Calu3 (cell line): ENCODE measurements at regions not wholly inside any gene's neighbourhood (a gene's known extent, or its start where the extent isn't known, plus 50 kb on each side); places are given as distances from the start of the nearest gene placed in this dataset.

Source experiments
- BruUV-seq: library from RNA; stranded (reverse); fragments of 400-500 nt; replicated peaks from 2 replicates; lab custom pipeline; 2021; lab: Mats Ljungman, UMichigan
- CTCF ChIA-PET: fragments of 300-600 bp; sonication (Branson Sonifier 250); formaldehyde crosslinking; loops from one replicate; lab custom pipeline; 2022; ENCODE audit warnings: antibody characterized with exemption; lab: Charles Lee
- DNase-seq: peaks from one replicate; pipeline ENCODE4 v3.0.0; 2022
- H3K27ac Mint-ChIP-seq: one replicate; pipeline ENCODE4 v1.8.0; 2022; ENCODE audit warnings: mixed read lengths; ENCODE audit not compliant: unreplicated experiment
- H3K27me3 Mint-ChIP-seq: one replicate; pipeline ENCODE4 v1.8.0; 2022; ENCODE audit warnings: mixed read lengths; ENCODE audit not compliant: unreplicated experiment
- H3K36me3 Mint-ChIP-seq: one replicate; pipeline ENCODE4 v1.8.0; 2022; ENCODE audit warnings: mild to moderate bottlenecking, moderate library complexity, mixed read lengths; ENCODE audit not compliant: insufficient read depth, unreplicated experiment
- H3K4me1 Mint-ChIP-seq: one replicate; pipeline ENCODE4 v1.8.0; 2022; ENCODE audit warnings: mild to moderate bottlenecking, low read depth, mixed read lengths; ENCODE audit not compliant: unreplicated experiment
- H3K4me3 Mint-ChIP-seq: one replicate; pipeline ENCODE4 v1.8.0; 2022; ENCODE audit warnings: mild to moderate bottlenecking, low read depth, moderate library complexity, mixed read lengths; ENCODE audit not compliant: unreplicated experiment
- H3K9me3 Mint-ChIP-seq: one replicate; pipeline ENCODE4 v1.8.0; 2022; ENCODE audit warnings: low read depth, mixed read lengths; ENCODE audit not compliant: unreplicated experiment
- intact Hi-C: fragments of 100-400 bp; cut with micrococcal nuclease; formaldehyde crosslinking; loops from one replicate; pipeline ENCODE4 v1.10.0; 2022; ENCODE audit not compliant: unreplicated experiment
- TF ChIP-seq, protein P1 (sequence below): fragments of 200-600 bp; IDR thresholded peaks from one replicate; pipeline ENCODE4 v1.8.0; 2022; ENCODE audit warnings: antibody characterized with exemption; ENCODE audit not compliant: unreplicated experiment

DNA sequence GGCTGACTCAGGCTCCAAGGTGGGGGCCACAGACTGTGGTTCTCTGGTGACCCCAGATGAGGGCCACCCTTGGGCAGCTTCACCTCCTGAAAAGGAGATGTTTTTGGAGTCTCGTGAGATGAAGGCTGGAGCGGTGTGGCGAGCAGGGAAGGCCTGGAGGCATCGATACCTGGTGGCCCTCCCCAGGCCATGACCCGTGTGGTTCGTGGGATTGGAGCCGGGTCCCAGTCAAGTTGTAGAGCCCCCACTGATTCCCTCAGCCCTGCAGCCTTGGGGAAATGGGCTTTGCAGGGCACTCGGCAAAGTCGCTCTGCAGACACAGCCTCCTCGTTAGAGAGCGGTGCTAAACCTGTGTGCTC, 1083.4 kb downstream of the BRD1 start:
- BruUV-seq = no TSS peak
- H3K4me3 Mint-ChIP-seq = no peak overlapping the region
- no peaks in the 10 kb centered on the region for H3K27me3 Mint-ChIP-seq
- no peak for DNase-seq
- TF ChIP-seq, protein P1, sequence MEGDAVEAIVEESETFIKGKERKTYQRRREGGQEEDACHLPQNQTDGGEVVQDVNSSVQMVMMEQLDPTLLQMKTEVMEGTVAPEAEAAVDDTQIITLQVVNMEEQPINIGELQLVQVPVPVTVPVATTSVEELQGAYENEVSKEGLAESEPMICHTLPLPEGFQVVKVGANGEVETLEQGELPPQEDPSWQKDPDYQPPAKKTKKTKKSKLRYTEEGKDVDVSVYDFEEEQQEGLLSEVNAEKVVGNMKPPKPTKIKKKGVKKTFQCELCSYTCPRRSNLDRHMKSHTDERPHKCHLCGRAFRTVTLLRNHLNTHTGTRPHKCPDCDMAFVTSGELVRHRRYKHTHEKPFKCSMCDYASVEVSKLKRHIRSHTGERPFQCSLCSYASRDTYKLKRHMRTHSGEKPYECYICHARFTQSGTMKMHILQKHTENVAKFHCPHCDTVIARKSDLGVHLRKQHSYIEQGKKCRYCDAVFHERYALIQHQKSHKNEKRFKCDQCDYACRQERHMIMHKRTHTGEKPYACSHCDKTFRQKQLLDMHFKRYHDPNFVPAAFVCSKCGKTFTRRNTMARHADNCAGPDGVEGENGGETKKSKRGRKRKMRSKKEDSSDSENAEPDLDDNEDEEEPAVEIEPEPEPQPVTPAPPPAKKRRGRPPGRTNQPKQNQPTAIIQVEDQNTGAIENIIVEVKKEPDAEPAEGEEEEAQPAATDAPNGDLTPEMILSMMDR = no peak
- H3K27ac Mint-ChIP-seq = no peak overlapping the region
- CTCF ChIA-PET = no interaction called here
- intact Hi-C loops = no loop called here
- peaks cover 7% of the 10 kb centered on the region for H3K9me3 Mint-ChIP-seq
- no peaks in the 10 kb centered on the region for H3K4me1 Mint-ChIP-seq
- peaks cover 8% of the 10 kb centered on the region for H3K36me3 Mint-ChIP-seq

DNA sequence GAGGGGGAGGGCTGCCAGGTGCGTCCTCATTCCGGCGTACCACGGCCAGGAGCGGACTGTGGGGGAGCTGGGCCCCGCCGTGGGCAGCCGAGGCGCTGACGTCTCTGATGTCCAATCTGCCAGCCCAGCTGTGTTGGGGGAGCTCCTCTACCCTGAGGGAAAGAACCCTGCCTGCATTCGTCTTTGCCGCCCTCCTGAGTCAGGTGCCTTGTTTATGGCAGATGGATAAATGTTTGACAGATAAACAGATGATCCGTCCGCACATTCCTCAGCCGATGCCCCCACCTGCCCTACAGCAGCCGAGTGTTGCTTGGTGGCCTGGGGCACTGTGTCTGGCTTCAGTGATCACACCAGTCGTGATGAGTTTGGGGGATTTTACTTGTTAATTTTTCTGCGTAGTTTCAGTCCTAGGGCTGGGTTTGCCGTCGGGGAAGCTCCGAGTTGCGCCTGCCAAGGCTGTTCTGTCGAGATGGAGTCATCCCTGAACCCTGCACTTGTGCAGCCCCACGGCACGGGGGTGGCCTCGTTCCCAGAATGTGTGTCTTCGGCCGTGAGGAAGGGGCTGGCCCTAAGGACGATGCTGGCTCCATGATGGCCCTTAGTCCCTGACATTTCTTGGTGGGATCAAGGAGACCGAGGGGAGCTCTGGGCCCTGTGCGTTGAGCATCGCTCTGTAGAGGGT, 1083.9 kb downstream of the BRD1 start:
- Mint-ChIP-seq H3K4me1 (no peaks in the 10 kb centered on the region), H3K27me3 (no peaks in the 10 kb centered on the region), H3K36me3 (peaks cover 5% of the 10 kb centered on the region), H3K9me3 (peaks cover 10% of the 10 kb centered on the region), H3K27ac (no peak overlapping the region), H3K4me3 (no peak overlapping the region)
- CTCF ChIA-PET = no interaction called here
- no peak for DNase-seq
- TF ChIP-seq, protein P1 = no peak
- intact Hi-C loops = no loop called here
- BruUV-seq = no TSS peak

DNA sequence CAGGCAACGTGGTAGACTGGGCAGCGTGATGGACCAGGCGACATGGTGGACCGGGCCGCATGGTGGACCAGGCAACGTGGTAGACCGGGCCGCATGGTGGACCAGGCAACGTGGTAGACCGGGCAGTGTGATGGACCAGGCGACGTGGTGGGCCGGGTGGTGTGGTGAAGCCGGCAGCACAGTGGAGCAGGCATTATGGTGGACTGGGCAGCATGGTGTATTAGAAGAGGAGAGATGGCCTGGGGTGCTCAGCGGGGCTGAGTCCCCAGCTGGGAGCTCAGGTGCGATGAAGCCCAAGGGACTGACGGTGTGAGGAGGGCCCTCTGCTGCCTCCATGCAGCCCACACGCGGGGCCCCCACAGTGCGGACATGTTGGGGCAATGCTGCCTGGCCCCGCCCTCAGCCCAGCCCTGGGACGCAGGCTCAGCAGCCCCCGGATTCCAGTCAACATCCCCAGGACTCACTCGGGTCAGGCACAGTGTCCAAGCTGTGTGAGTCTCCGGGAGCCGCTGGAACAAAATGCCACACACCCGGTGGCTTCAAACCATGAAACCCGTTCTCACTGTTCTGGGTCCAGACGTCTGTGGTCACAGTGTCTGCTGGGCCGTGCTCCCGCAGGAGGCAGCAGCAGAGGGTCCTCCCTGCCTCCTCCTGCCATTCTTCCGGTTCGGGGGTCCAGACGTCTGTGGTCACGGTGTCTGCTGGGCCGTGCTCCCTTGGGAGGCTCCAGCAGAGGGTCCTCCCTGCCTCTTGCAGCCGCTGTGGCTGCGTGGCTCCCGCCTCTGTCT, 1084.9 kb downstream of the BRD1 start:
- H3K4me3 Mint-ChIP-seq = no peak overlapping the region
- intact Hi-C loops = no loop called here
- H3K4me1 Mint-ChIP-seq = no peaks in the 10 kb centered on the region
- no TSS peak for BruUV-seq
- no peaks in the 10 kb centered on the region for H3K27me3 Mint-ChIP-seq
- TF ChIP-seq, protein P1 = no peak
- CTCF ChIA-PET = no interaction called here
- peaks cover 11% of the 10 kb centered on the region for H3K9me3 Mint-ChIP-seq
- no peak overlapping the region for H3K27ac Mint-ChIP-seq
- DNase-seq = no peak
- H3K36me3 Mint-ChIP-seq = peaks cover 5% of the 10 kb centered on the region

DNA sequence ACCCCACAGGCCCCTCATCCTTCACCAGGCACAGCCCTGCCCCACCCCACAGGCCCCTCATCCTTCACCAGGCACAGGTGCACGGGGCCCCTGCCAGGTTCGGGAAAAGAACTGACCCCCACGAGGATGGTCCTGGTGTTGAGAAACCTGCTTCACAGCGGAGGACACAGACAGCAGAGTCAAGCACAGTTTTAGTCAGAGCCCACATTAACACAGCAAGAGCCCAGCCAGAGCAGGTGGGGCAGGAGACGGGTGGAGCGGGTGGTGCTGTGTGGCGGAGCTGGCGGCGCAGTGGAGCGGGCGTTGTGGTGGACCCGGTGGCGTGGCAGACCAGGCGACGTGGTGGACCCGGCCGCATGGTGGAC, 1085.5 kb downstream of the BRD1 start:
- no peak for DNase-seq
- no peak overlapping the region for H3K4me3 Mint-ChIP-seq
- CTCF ChIA-PET = no interaction called here
- peaks cover 11% of the 10 kb centered on the region for H3K9me3 Mint-ChIP-seq
- TF ChIP-seq, protein P1 = no peak
- no TSS peak for BruUV-seq
- intact Hi-C loops = no loop called here
- no peaks in the 10 kb centered on the region for H3K27me3 Mint-ChIP-seq
- no peaks in the 10 kb centered on the region for H3K4me1 Mint-ChIP-seq
- H3K27ac Mint-ChIP-seq = no peak overlapping the region
- H3K36me3 Mint-ChIP-seq = peaks cover 5% of the 10 kb centered on the region
